Mesodermal cell (in vitro differentiated cells): ENCODE measurements at regions not wholly inside any gene's neighbourhood (a gene's known extent, or its start where the extent isn't known, plus 50 kb on each side); places are given as distances from the start of the nearest gene placed in this dataset.

Experiments used
- H3K27ac ChIP-seq: 2 replicates; pipeline ENCODE4 v1.7.0; 2013; ENCODE audit warnings: mild to moderate bottlenecking, low read depth, low read length, moderate library complexity; ENCODE audit not compliant: severe bottlenecking
- H3K36me3 ChIP-seq: 2 replicates; pipeline ENCODE4 v1.7.1; 2013; ENCODE audit warnings: mild to moderate bottlenecking, low read length, moderate library complexity; ENCODE audit not compliant: control insufficient read depth, insufficient read depth
- H3K4me1 ChIP-seq: one replicate; pipeline ENCODE4 v1.7.1; 2013; ENCODE audit warnings: mild to moderate bottlenecking, low read length; ENCODE audit not compliant: insufficient read depth, control insufficient read depth, poor library complexity, severe bottlenecking
- H3K4me3 ChIP-seq: 2 replicates; pipeline ENCODE4 v1.7.0; 2013; ENCODE audit warnings: low read length, control low read depth, mild to moderate bottlenecking; ENCODE audit not compliant: insufficient read depth, poor library complexity, severe bottlenecking; ENCODE audit errors: extremely low read depth
- H3K9me3 ChIP-seq: 2 replicates; pipeline ENCODE4 v1.7.1; 2013; ENCODE audit warnings: mild to moderate bottlenecking, low read length, moderate library complexity; ENCODE audit not compliant: control insufficient read depth
- WGBS, 2 experiments: methylation state at CpG; one replicate each; pipeline ENCODE4 v1.1.5; 2013; ENCODE audit warnings: missing lambda C conversion rate in 2 of 2; ENCODE audit not compliant: insufficient coverage in 2 of 2; 5-methylcytosine and 5-hydroxymethylcytosine counted together

DNA sequence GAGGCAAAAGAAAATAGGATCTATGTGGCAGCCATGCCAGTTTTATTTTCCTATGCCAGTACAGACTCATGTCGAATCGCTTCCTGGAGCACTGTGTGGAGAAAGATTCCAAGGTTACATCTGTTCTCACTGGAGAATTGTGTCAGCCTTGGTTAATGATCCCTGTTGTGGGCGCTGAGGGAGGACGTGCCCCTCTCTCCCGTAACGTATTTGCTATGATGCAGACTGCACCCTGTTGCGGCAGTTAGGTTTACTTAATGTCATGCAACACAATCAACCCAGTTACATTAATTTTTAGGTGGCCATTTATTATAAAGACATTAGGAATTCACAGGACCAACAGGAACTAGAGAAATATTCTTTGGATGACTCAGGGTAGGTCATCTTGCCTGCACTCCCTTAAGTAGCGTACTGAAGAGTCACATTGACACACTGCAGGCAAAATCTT, 892.9 kb downstream of the EFNB2 start:
- no peak overlapping the region for H3K4me3 ChIP-seq
- no peaks in the 10 kb centered on the region for H3K9me3 ChIP-seq
- no peaks in the 10 kb centered on the region for H3K36me3 ChIP-seq
- peaks cover 4% of the 10 kb centered on the region for H3K4me1 ChIP-seq
- WGBS, 2 experiments = 92 to 100% methylated on average over 5 to 6 of the region's 8 CpGs
- peak overlapping the region; percentile 17 for H3K27ac ChIP-seq

- no peaks in the 10 kb centered on the region for H3K9me3 ChIP-seq
- no peak overlapping the region for H3K4me3 ChIP-seq
- 78 to 100% methylated on average over 4 to 5 of the region's 5 CpGs for WGBS, 2 experiments
- H3K27ac ChIP-seq = no peak overlapping the region
- H3K36me3 ChIP-seq = no peaks in the 10 kb centered on the region
- H3K4me1 ChIP-seq = peaks cover 4% of the 10 kb centered on the region
Measured at GRCh38 chr13:105641121-105641520, 894.3 kb downstream of the EFNB2 start.

DNA sequence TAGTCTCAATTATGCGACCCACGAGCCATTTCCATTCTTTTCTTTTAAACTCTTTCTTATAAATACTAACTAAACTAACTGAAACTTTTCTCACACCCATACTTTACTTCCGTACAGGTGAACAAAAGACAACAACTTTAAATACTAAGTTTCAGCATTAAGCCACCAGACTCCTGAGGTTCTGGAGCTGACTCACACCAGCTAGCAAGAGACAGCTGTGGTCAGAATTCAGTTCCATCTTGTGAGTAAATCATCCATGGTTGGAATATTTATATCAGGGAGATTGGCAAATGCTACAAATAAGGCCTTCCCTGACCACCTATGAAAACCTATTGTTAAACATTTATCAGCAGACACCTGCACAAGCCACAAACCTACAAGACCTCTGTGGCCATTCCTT, 897.0 kb downstream of the EFNB2 start:
- H3K9me3 ChIP-seq = no peaks in the 10 kb centered on the region
- H3K4me1 ChIP-seq = peaks cover 4% of the 10 kb centered on the region
- WGBS, 2 experiments = 92 to 95% methylated on average over 3 of the region's 3 CpGs
- H3K27ac ChIP-seq = no peak overlapping the region
- H3K36me3 ChIP-seq = no peaks in the 10 kb centered on the region
- no peak overlapping the region for H3K4me3 ChIP-seq

- Histone ChIP-seq H3K9me3 (no peaks in the 10 kb centered on the region), H3K27ac (no peak overlapping the region), H3K36me3 (no peaks in the 10 kb centered on the region), H3K4me1 (no peaks in the 10 kb centered on the region), H3K4me3 (no peak overlapping the region)
- no CpG with 5 or more reads among the region's 2 CpGs for WGBS, 2 experiments
Measured at GRCh38 chr13:105634059-105634458, 901.4 kb downstream of the EFNB2 start.

DNA sequence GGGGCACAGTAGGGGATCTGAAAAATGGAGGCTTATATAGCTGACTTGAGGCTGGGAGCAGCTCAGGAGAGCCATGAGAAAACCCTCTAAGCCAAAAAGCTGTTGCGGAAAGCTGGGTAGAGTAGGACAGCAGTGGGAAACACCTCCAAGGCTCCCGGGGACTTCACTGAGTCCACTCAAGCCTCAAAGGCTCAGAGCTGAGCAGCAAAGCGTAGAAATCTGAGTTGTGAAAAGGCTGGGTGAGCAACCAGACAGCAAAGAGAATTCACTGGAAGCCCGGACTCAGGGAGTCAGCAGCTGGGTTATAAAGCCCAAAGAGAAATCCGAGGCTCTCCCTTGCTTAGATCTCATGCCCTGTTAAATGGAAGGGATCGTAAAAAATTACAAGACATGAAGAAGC, 905.0 kb downstream of the EFNB2 start:
- 97 to 100% methylated on average over 2 to 4 of the region's 6 CpGs for WGBS, 2 experiments
- H3K4me3 ChIP-seq = no peak overlapping the region
- no peaks in the 10 kb centered on the region for H3K4me1 ChIP-seq
- no peaks in the 10 kb centered on the region for H3K36me3 ChIP-seq
- H3K27ac ChIP-seq = no peak overlapping the region
- no peaks in the 10 kb centered on the region for H3K9me3 ChIP-seq

- no peak overlapping the region for H3K4me3 ChIP-seq
- WGBS, 2 experiments = 96 to 100% methylated on average over 3 to 6 of the region's 7 CpGs
Measured at GRCh38 chr13:105627270-105627669, 908.2 kb downstream of the EFNB2 start.

DNA sequence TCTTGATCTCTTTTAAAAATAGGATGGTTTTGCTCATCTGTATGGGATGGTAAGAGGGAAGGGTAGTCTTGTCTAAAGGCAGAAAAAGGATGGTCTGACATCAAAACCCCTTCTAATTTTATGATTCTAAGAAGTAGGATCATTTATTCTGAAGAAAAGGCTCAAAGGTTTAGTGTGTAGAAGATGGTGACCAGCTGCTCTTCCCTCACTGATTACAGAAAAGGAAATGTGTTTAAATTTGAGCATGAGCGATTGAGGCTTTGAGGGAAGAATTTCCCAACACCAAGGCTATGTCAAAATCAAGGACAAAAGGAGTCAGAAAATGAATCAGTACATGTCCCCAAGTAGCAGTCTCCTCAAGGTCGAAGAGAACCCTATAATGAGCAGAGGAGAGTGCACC, 909.8 kb downstream of the EFNB2 start:
- WGBS, 2 experiments = 100% methylated on average over 1 of the region's 2 CpGs
- Histone ChIP-seq H3K27ac (no peak overlapping the region), H3K4me1 (no peaks in the 10 kb centered on the region), H3K4me3 (no peak overlapping the region), H3K36me3 (no peaks in the 10 kb centered on the region), H3K9me3 (no peaks in the 10 kb centered on the region)

More at GRCh38 chr13:105627270-105627669, 908.2 kb downstream of the EFNB2 start:
- Histone ChIP-seq H3K36me3 (no peaks in the 10 kb centered on the region), H3K9me3 (no peaks in the 10 kb centered on the region), H3K4me1 (no peaks in the 10 kb centered on the region), H3K27ac (no peak overlapping the region)

- 83 to 100% methylated on average over 1 to 2 of the region's 6 CpGs for WGBS, 2 experiments
- Histone ChIP-seq H3K36me3 (no peaks in the 10 kb centered on the region), H3K4me1 (peaks cover 12% of the 10 kb centered on the region), H3K27ac (no peak overlapping the region), H3K4me3 (no peak overlapping the region), H3K9me3 (no peaks in the 10 kb centered on the region)
Measured at GRCh38 chr13:105616333-105617075, 919.0 kb downstream of the EFNB2 start.

DNA sequence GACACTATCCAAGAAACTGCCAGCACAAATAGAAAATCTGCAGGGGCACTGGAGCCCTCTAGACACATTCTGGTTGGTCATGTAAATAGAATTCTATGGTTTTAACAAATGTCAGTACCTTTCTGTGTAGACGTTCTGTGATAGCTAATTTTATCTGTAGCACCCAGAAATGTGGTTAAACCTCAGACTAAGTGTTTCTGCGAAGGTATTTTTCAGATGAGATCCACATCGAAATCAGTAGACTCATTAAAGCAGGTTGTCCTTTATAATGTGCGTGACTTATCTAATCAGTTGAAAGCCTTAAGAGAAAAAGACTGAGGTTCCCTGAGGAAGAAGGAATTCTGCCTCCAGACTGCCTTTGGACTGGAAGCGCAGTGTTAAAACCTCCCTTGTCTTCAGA, 922.9 kb downstream of the EFNB2 start:
- 94% methylated on average over 4 of the region's 5 CpGs for WGBS, 2 experiments
- no peaks in the 10 kb centered on the region for H3K36me3 ChIP-seq
- H3K4me3 ChIP-seq = no peak overlapping the region
- no peaks in the 10 kb centered on the region for H3K9me3 ChIP-seq
- H3K27ac ChIP-seq = peak overlapping the region; percentile 17
- peaks cover 20% of the 10 kb centered on the region for H3K4me1 ChIP-seq

- no peak overlapping the region for H3K4me3 ChIP-seq
- no peaks in the 10 kb centered on the region for H3K9me3 ChIP-seq
- peak overlapping the region; percentile 82 for H3K27ac ChIP-seq
- peaks cover 20% of the 10 kb centered on the region for H3K4me1 ChIP-seq
- H3K36me3 ChIP-seq = no peaks in the 10 kb centered on the region
- 10 to 14% methylated on average over 1 to 2 of the region's 5 CpGs for WGBS, 2 experiments
Measured at GRCh38 chr13:105611424-105611823, 924.0 kb downstream of the EFNB2 start.

GRCh38 chr13:105608104-105608503, 927.4 kb downstream of the EFNB2 start:
- Histone ChIP-seq H3K9me3 (no peaks in the 10 kb centered on the region), H3K36me3 (no peaks in the 10 kb centered on the region), H3K27ac (no peak overlapping the region), H3K4me1 (peaks cover 20% of the 10 kb centered on the region), H3K4me3 (no peak overlapping the region)
- no CpG with 5 or more reads among the region's 2 CpGs for WGBS, 2 experiments
